Fibroblast of lung (primary cell): ENCODE measurements at regions not wholly inside any gene's neighbourhood (a gene's known extent, or its start where the extent isn't known, plus 50 kb on each side); places are given as distances from the start of the nearest gene placed in this dataset.

Experiments used
- EZH2 ChIP-seq: IDR thresholded peaks from 2 replicates; pipeline ENCODE4 v1.5.1; 2012; ENCODE audit warnings: low read length, control low read depth, mild to moderate bottlenecking; ENCODE audit errors: missing control alignments
- TF ChIP-seq, protein P1 (sequence below), 2 donors: IDR thresholded peaks in 1 of 2; conservative IDR thresholded peaks in 1 of 2; 1 replicate in 1 of 2; 2 replicates in 1 of 2; pipeline ENCODE4 v1.5.1; 2011 to 2012; ENCODE audit warnings: low read length in 2 of 2, control low read depth in 1 of 2, inconsistent platforms in 1 of 2, low read depth in 1 of 2, mild to moderate bottlenecking in 1 of 2

DNA sequence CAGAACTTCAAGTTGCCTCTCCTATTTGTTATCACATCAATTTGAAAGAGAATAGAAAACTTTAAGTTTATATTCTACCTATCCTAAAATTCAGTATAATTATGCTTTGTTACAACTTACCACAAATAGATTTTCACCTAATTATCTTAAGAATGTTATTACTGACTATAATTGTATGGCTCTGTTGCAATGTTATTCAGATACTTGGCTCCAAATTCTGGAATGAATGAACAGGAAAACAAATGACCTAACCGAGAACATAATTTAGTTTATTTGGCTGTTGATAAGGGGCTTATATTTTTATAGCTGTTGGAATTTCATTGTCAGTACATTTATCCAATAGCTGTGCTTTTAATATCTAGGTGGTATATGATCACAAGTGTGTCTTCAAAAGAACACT lies 173.2 kb upstream of the GULP1 start:
- TF ChIP-seq, protein P1, sequence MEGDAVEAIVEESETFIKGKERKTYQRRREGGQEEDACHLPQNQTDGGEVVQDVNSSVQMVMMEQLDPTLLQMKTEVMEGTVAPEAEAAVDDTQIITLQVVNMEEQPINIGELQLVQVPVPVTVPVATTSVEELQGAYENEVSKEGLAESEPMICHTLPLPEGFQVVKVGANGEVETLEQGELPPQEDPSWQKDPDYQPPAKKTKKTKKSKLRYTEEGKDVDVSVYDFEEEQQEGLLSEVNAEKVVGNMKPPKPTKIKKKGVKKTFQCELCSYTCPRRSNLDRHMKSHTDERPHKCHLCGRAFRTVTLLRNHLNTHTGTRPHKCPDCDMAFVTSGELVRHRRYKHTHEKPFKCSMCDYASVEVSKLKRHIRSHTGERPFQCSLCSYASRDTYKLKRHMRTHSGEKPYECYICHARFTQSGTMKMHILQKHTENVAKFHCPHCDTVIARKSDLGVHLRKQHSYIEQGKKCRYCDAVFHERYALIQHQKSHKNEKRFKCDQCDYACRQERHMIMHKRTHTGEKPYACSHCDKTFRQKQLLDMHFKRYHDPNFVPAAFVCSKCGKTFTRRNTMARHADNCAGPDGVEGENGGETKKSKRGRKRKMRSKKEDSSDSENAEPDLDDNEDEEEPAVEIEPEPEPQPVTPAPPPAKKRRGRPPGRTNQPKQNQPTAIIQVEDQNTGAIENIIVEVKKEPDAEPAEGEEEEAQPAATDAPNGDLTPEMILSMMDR (conservative IDR thresholded peaks at IDR 0.05 in 1 of 2, IDR thresholded peaks at IDR 0.05 in 1 of 2; ENCODE audit: low read depth in 1 of 2, low read length in 2 of 2): no peak
- TF ChIP-seq EZH2: no peak
